Hepatocyte (in vitro differentiated cells): ENCODE measurements at regions not wholly inside any gene's neighbourhood (a gene's known extent, or its start where the extent isn't known, plus 50 kb on each side); places are given as distances from the start of the nearest gene placed in this dataset.

ENCODE experiments used
- CTCF ChIP-seq: fragments of 200-600 bp; sonication (generic); IDR thresholded peaks from 2 replicates; pipeline ENCODE4 v1.5.1; 2016; ENCODE audit warnings: antibody characterized with exemption, mild to moderate bottlenecking; ENCODE audit not compliant: poor library complexity
- EZH2phosphoT487 ChIP-seq: fragments of 200-600 bp; sonication (generic); IDR thresholded peaks from one replicate; pipeline ENCODE4 v1.6.1; 2018; ENCODE audit warnings: antibody characterized with exemption, mild to moderate bottlenecking, low read depth, moderate library complexity; ENCODE audit not compliant: unreplicated experiment, severe bottlenecking

- no peak for TF ChIP-seq CTCF
- TF ChIP-seq EZH2phosphoT487, result no peak
Observed at GRCh38 chr11:127217452-127218274, 217.1 kb upstream of the KIRREL3 start.
